GM12801 (cell line): ENCODE measurements at regions not wholly inside any gene's neighbourhood (a gene's known extent, or its start where the extent isn't known, plus 50 kb on each side); places are given as distances from the start of the nearest gene placed in this dataset.

ENCODE experiments used
- TF ChIP-seq, protein P1 (sequence below): IDR thresholded peaks from one replicate; pipeline ENCODE4 v1.5.1; 2011; ENCODE audit warnings: control low read depth; ENCODE audit not compliant: insufficient read length; ENCODE audit errors: extremely low read depth

DNA sequence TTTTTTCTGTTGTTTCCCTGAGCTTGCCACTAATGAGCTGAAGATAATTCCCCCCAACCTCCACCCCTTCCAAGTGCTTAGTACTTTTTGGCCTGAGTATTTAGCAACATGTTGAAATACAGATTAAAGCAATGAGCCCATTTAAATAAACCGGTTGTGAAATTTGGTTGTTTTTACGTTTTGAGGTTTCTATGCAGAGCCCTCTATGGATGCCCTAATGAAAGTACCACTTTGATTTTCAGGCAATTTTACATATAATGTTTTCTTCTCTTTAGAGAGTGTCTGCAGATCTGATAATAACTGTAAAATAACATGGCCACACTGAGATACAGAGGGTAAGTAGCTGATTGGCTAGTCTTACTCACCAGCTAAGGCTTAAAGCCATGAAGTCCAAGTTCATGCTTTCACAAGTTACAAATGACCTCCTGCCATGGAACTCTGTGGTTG lies 139.4 kb upstream of the SLC7A14 start:
- TF ChIP-seq, protein P1, sequence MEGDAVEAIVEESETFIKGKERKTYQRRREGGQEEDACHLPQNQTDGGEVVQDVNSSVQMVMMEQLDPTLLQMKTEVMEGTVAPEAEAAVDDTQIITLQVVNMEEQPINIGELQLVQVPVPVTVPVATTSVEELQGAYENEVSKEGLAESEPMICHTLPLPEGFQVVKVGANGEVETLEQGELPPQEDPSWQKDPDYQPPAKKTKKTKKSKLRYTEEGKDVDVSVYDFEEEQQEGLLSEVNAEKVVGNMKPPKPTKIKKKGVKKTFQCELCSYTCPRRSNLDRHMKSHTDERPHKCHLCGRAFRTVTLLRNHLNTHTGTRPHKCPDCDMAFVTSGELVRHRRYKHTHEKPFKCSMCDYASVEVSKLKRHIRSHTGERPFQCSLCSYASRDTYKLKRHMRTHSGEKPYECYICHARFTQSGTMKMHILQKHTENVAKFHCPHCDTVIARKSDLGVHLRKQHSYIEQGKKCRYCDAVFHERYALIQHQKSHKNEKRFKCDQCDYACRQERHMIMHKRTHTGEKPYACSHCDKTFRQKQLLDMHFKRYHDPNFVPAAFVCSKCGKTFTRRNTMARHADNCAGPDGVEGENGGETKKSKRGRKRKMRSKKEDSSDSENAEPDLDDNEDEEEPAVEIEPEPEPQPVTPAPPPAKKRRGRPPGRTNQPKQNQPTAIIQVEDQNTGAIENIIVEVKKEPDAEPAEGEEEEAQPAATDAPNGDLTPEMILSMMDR: no peak

DNA sequence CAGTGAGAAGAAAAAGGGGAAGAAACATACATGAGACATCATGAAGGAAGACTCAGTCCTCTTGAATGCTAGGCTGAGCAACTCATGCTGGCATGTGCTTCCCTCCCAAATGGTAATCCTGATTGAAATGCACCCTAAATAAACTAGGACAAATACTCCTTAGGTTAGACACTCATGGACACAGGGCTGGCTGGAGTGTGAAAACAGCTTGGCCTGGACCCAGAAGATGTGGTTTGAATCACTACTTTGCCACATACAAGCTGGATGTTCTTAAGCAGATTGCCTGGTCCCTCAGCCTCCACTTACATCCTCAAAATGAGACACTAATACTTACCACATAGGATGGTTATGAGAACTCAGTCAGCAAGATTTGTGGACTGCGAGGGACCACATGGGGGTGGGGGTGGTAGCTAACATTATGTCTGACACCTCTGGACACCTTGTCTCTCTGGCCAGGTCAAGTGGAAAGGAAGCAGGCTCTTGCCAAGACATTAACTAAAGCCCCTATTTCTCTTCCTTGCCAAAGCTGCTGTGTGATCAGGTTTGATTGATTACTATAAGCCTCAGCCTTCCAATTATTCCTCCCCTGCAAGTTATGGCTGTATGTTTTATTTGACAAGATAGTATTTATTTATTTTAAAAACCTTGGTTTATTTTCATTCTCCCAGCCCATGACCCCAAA lies 138.9 kb upstream of the SLC7A14 start:
- TF ChIP-seq, protein P1: no peak

DNA sequence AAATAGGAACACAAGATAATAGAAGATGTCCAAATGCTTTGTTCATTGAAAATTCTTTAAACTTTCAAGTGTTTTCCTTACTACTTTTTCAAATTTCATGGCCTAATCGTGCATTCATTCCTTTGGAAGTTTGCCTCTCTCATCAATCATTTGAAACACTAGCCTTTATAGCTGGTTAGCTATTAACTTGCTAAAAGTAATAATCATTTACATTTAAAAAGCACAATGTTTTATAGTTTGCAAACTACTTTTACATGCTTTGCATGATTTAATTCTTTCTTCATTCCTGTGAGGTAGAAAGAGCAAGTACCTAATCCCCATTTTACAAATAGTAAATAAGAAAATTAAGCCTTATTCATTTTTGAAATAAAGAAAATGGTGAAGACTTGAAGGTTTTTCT lies 137.4 kb upstream of the SLC7A14 start:
- TF ChIP-seq, protein P1: no peak

DNA sequence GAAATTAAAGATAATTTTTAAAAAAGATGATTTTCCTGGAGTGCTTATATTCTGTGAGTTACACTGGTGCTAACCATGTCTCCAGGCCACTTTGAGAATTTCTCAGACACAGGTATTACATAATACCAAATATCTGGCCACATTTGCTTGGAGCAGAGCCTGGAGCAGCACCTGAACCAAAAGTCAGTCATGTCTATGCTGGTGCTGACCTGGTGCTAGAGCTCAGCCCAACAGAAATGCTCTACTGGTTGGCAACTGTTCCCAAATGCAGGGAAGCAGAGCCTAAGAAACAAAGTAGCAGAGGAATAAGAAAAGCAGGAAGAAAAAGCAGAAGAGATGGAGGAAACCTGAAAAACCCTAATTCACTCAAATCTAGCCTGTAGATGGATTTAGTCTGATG lies 135.7 kb upstream of the SLC7A14 start:
- TF ChIP-seq, protein P1: no peak

DNA sequence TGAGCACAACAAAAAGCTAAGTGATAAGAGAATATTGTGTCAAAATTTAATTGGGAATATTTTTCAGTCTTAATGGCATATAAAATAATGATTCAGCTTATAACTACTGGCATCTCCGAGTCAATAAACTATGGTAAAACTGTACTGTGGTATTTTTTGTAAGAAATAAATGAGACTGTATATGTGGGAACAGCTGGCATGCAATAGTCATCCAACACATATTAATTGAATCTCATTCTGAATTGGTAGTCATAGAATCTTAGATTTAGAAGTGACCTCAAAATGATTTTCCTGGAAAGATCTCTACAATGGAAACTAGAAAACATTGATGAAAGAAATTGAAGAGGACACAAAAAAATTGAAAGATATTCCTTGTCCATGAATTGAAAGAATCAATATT lies 133.4 kb upstream of the SLC7A14 start:
- TF ChIP-seq, protein P1: no peak

DNA sequence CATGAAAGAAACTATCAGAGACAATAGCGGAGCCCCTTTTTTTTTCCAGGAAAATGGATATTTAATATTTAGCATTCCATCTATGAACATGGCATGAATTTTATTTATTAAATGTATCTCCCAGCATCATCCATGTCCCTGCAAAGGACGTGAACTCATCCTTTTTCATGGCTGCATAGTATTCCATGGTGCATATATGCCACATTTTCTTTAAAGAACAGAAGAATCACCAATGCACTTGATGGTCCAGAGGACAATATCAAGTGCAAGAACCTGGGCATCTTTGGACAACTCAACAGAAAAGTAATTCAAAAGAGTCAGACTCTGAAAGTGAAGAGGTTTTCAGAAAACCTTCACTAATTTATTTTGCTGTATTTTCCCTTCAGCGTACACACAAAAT lies 133.0 kb upstream of the SLC7A14 start:
- TF ChIP-seq, protein P1: no peak

DNA sequence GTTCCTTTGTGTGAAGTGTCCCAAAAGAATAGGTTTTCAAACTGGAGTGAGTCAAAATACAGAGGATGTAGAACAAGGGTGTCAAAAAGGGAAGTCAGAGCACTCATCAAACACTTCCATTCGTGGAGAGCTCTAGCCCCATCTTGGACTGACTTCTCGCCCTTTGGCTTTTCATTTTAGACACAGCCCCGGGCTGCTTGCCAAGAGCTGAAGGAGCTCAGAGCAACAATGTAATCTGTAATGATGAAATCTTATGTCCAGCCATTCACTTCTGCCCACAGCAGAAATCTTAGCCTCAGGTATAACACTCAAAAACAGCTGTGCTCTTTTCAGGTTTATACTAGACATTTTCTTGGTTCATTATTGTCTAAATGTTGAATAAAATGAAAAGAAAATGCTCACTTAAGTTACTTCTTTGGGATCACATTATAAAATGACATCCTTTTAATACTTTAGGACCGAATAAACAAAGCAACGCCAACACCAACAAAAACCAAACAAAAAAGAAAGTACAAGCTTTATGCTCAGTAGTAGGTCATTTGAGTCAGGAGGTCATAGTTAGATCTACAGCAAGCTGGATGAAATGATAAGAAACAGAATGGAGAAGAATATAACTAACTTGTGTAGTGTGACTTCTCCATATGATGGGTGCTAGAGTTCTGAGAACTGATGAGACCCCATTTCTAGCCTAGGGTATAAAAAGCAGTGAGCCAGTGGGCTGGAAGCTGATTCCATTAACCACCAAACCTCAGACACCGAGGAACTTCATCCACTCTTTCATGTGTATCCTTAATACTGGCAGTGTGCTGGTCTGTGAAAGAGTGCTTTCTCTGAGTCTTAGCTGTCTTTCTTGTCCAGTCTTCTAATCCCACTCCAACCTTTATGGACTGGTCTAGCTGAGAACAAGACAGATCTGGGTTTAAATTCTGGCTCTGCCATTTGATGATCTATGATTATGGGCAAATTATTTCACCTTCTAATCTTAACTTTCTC lies 131.8 kb upstream of the SLC7A14 start:
- TF ChIP-seq, protein P1: no peak
